Karpas-422 (cell line): ENCODE measurements at regions not wholly inside any gene's neighbourhood (a gene's known extent, or its start where the extent isn't known, plus 50 kb on each side); places are given as distances from the start of the nearest gene placed in this dataset.
"Not testable (repeated sequence)": the region's sequence is repeated elsewhere in the genome, so short reads cannot be mapped to it uniquely, and the experiment has no call there.

Experiments
- DNase-seq: peaks from one replicate; pipeline ENCODE4 v3.0.0-alpha.2; 2015
- H2AFZ ChIP-seq: fragments of 200-600 bp; sonication (generic); 2 replicates; pipeline ENCODE4 v1.6.1; 2014; ENCODE audit warnings: antibody characterized with exemption, low read length, mixed read lengths
- H3K27ac ChIP-seq: fragments of 200-600 bp; sonication (generic); 2 replicates; pipeline ENCODE4 v1.5.1; 2014; ENCODE audit warnings: mild to moderate bottlenecking, low read length, moderate library complexity
- H3K27me3 ChIP-seq: fragments of 200-600 bp; sonication (generic); 2 replicates; pipeline ENCODE4 v1.6.1; 2014; ENCODE audit warnings: low read length, mixed read lengths
- H3K36me3 ChIP-seq: fragments of 200-600 bp; sonication (generic); 2 replicates; pipeline ENCODE4 v1.6.1; 2014; ENCODE audit warnings: low read length, mixed read lengths; ENCODE audit not compliant: insufficient read depth
- H3K4me1 ChIP-seq: fragments of 200-600 bp; sonication (generic); 2 replicates; pipeline ENCODE4 v1.6.1; 2014; ENCODE audit warnings: mild to moderate bottlenecking, low read length, mixed read lengths
- H3K4me2 ChIP-seq: fragments of 200-600 bp; sonication (generic); 2 replicates; pipeline ENCODE4 v1.6.1; 2014; ENCODE audit warnings: low read length, low read depth, mild to moderate bottlenecking; ENCODE audit not compliant: poor library complexity, severe bottlenecking
- H3K4me3 ChIP-seq: fragments of 200-600 bp; sonication (generic); 2 replicates; pipeline ENCODE4 v1.5.1; 2014; ENCODE audit warnings: mild to moderate bottlenecking, antibody characterized with exemption, low read length, mixed read lengths
- H3K79me2 ChIP-seq: fragments of 200-600 bp; sonication (generic); 2 replicates; pipeline ENCODE4 v1.6.1; 2014; ENCODE audit warnings: mild to moderate bottlenecking, low read length, mixed read lengths
- H3K9ac ChIP-seq: fragments of 200-600 bp; sonication (generic); 2 replicates; pipeline ENCODE4 v1.6.0; 2014; ENCODE audit warnings: low read length
- H3K9me2 ChIP-seq: fragments of 200-600 bp; sonication (generic), shearing (Covaris generic); replicated peaks from 2 replicates; pipeline ENCODE4 v1.6.0; 2014; ENCODE audit warnings: mild to moderate bottlenecking, low read length, moderate library complexity; ENCODE audit not compliant: insufficient read depth
- H3K9me3 ChIP-seq: fragments of 300-700, 200-600 bp; sonication (generic); 2 replicates; pipeline ENCODE4 v1.6.1; 2014; ENCODE audit warnings: low read length, mixed read lengths
- H4K20me1 ChIP-seq: fragments of 200-600 bp; sonication (generic); 2 replicates; pipeline ENCODE4 v1.6.1; 2014; ENCODE audit warnings: mild to moderate bottlenecking, antibody characterized with exemption, low read length, low read depth; ENCODE audit not compliant: insufficient read depth

- Histone ChIP-seq H3K4me1 (peaks cover 18% of the 10 kb centered on the region), H3K9ac (no peak overlapping the region), H2AFZ (0 out of 2 replicates have a peak overlapping the region, but pooled peaks have one; percentile 25), H3K27me3 (no peaks in the 10 kb centered on the region), H3K27ac (no peak overlapping the region), H3K9me2 (no peaks in the 10 kb centered on the region), H3K4me3 (no peak overlapping the region), H4K20me1 (no peaks in the 10 kb centered on the region), H3K4me2 (no peak overlapping the region), H3K9me3 (peaks cover 14% of the 10 kb centered on the region), H3K36me3 (no peaks in the 10 kb centered on the region; the same call in 1 of the 2 replicates), H3K79me2 (no peaks in the 10 kb centered on the region)
- DNase-seq: no peak
Measured at GRCh38 chr18:35888329-35888728, 84.2 kb upstream of the RMP24 start.

- Histone ChIP-seq H3K27ac (no peak overlapping the region), H3K27me3 (no peaks in the 10 kb centered on the region), H3K4me2 (no peak overlapping the region), H4K20me1 (no peaks in the 10 kb centered on the region), H3K9me3 (peaks cover 14% of the 10 kb centered on the region), H3K79me2 (no peaks in the 10 kb centered on the region), H3K4me1 (peaks cover 11% of the 10 kb centered on the region), H3K4me3 (no peak overlapping the region), H3K36me3 (no peaks in the 10 kb centered on the region; the same call in 1 of the 2 replicates), H3K9ac (no peak overlapping the region), H2AFZ (no peak overlapping the region), H3K9me2 (no peaks in the 10 kb centered on the region)
- DNase-seq: no peak
Measured at GRCh38 chr18:35889677-35890076, 82.8 kb upstream of the RMP24 start.

GRCh38 chr18:35890323-35890722, 82.2 kb upstream of the RMP24 start:
- no peak overlapping the region for H3K4me3 ChIP-seq
- peaks cover 14% of the 10 kb centered on the region for H3K9me3 ChIP-seq
- no peaks in the 10 kb centered on the region for H3K27me3 ChIP-seq
- H4K20me1 ChIP-seq: no peaks in the 10 kb centered on the region
- no peak overlapping the region for H3K4me2 ChIP-seq
- no peaks in the 10 kb centered on the region for H3K9me2 ChIP-seq
- H3K9ac ChIP-seq: no peak overlapping the region
- H3K27ac ChIP-seq: no peak overlapping the region
- DNase-seq: no peak
- no peaks in the 10 kb centered on the region for H3K79me2 ChIP-seq
- no peaks in the 10 kb centered on the region; the same call in 1 of the 2 replicates for H3K36me3 ChIP-seq
- no peak overlapping the region for H2AFZ ChIP-seq
- peaks cover 11% of the 10 kb centered on the region for H3K4me1 ChIP-seq

- Histone ChIP-seq H3K4me1 (peaks cover 10% of the 10 kb centered on the region), H3K9ac (no peak overlapping the region), H3K27me3 (no peaks in the 10 kb centered on the region), H2AFZ (no peak overlapping the region), H3K36me3 (no peaks in the 10 kb centered on the region; the same call in 1 of the 2 replicates), H3K4me3 (no peak overlapping the region), H3K9me2 (no peaks in the 10 kb centered on the region), H3K4me2 (no peak overlapping the region), H3K27ac (no peak overlapping the region), H4K20me1 (no peaks in the 10 kb centered on the region), H3K9me3 (peaks cover 19% of the 10 kb centered on the region), H3K79me2 (no peaks in the 10 kb centered on the region)
- no peak for DNase-seq
Measured at GRCh38 chr18:35892118-35892517, 80.4 kb upstream of the RMP24 start.

GRCh38 chr18:35897481-35897880, 75.0 kb upstream of the RMP24 start:
- H3K4me1 ChIP-seq, H3K9ac ChIP-seq, H3K9me2 ChIP-seq, H3K27me3 ChIP-seq, H2AFZ ChIP-seq, H3K9me3 ChIP-seq, H4K20me1 ChIP-seq, H3K79me2 ChIP-seq, H3K27ac ChIP-seq, H3K4me2 ChIP-seq, DNase-seq, H3K36me3 ChIP-seq, H3K4me3 ChIP-seq: not testable (repeated sequence)

- Histone ChIP-seq H3K4me2 (no peak overlapping the region), H3K36me3 (no peaks in the 10 kb centered on the region), H3K79me2 (no peaks in the 10 kb centered on the region), H4K20me1 (no peaks in the 10 kb centered on the region), H3K9me2 (no peaks in the 10 kb centered on the region), H3K27ac (no peak overlapping the region), H3K9me3 (no peaks in the 10 kb centered on the region), H3K4me3 (no peak overlapping the region), H3K9ac (no peak overlapping the region), H3K4me1 (peaks cover 5% of the 10 kb centered on the region), H2AFZ (no peak overlapping the region), H3K27me3 (no peaks in the 10 kb centered on the region)
- no peak for DNase-seq
Measured at GRCh38 chr18:35904389-35905037, 68.0 kb upstream of the RMP24 start.

GRCh38 chr18:35905436-35905835, 67.0 kb upstream of the RMP24 start:
- no peak overlapping the region for H3K4me2 ChIP-seq
- no peak for DNase-seq
- no peaks in the 10 kb centered on the region for H3K36me3 ChIP-seq
- H3K27me3 ChIP-seq: no peaks in the 10 kb centered on the region
- H3K9me2 ChIP-seq: no peaks in the 10 kb centered on the region
- H3K9me3 ChIP-seq: no peaks in the 10 kb centered on the region
- no peak overlapping the region for H2AFZ ChIP-seq
- peaks cover 5% of the 10 kb centered on the region for H3K4me1 ChIP-seq
- no peak overlapping the region for H3K9ac ChIP-seq
- H3K4me3 ChIP-seq: no peak overlapping the region
- H4K20me1 ChIP-seq: no peaks in the 10 kb centered on the region
- no peak overlapping the region for H3K27ac ChIP-seq
- no peaks in the 10 kb centered on the region for H3K79me2 ChIP-seq

- H3K4me1 ChIP-seq, H3K36me3 ChIP-seq, H3K4me2 ChIP-seq, H3K79me2 ChIP-seq, H4K20me1 ChIP-seq, H2AFZ ChIP-seq, H3K27me3 ChIP-seq, DNase-seq, H3K4me3 ChIP-seq, H3K9ac ChIP-seq, H3K9me3 ChIP-seq, H3K9me2 ChIP-seq, H3K27ac ChIP-seq: not testable (repeated sequence)
Measured at GRCh38 chr18:35906291-35906690, 66.2 kb upstream of the RMP24 start.
